ENCODE measurements at regions not wholly inside any gene's neighbourhood (a gene's known extent, or its start where the extent isn't known, plus 50 kb on each side); places are given as distances from the start of the nearest gene placed in this dataset.

- no peak overlapping the region for H3K27ac ChIP-seq (ENCODE audit: low read depth, low read length)
- H3K9me2 ChIP-seq (replicated peaks; ENCODE audit: control insufficient read depth, low read length), result no peaks in the 10 kb centered on the region
- no peak overlapping the region for H3K4me3 ChIP-seq (ENCODE audit: low read length)
- H3K79me2 ChIP-seq (ENCODE audit: control insufficient read depth, low read length), result no peaks in the 10 kb centered on the region
- no peaks in the 10 kb centered on the region for H4K20me1 ChIP-seq (ENCODE audit: control insufficient read depth, insufficient read depth, low read depth, low read length)
- TF ChIP-seq EZH2phosphoT487 (IDR thresholded peaks at IDR 0.05; ENCODE audit: borderline replicate concordance, low read length) (no peak), CTCF (IDR thresholded peaks at IDR 0.05; ENCODE audit: low read depth, low read length, poor library complexity, severe bottlenecking) (no peak)
- H3K4me2 ChIP-seq (ENCODE audit: low read length), result no peak overlapping the region
- H3K36me3 ChIP-seq (ENCODE audit: control insufficient read depth, low read length), result no peaks in the 10 kb centered on the region
- H3K27me3 ChIP-seq (ENCODE audit: control insufficient read depth, low read length), result no peaks in the 10 kb centered on the region
- no peaks in the 10 kb centered on the region for H3K4me1 ChIP-seq (ENCODE audit: control insufficient read depth, low read length)
- no peaks in the 10 kb centered on the region for H3K9me3 ChIP-seq (ENCODE audit: control insufficient read depth, insufficient read depth, low read length)
- H3F3A ChIP-seq (ENCODE audit: control insufficient read depth, insufficient read depth), result no peaks in the 10 kb centered on the region
Measured at GRCh38 chr1:216804111-216804510, 80.9 kb upstream of the ESRRG start.

GRCh38 chr1:216794586-216794985 is 71.4 kb upstream of the ESRRG start:
- Histone ChIP-seq H3K36me3 (ENCODE audit: control insufficient read depth, low read length) (no peaks in the 10 kb centered on the region), H4K20me1 (ENCODE audit: control insufficient read depth, insufficient read depth, low read depth, low read length) (no peaks in the 10 kb centered on the region), H3K4me2 (ENCODE audit: low read length) (no peak overlapping the region), H3K27me3 (ENCODE audit: control insufficient read depth, low read length) (no peaks in the 10 kb centered on the region), H3K79me2 (ENCODE audit: control insufficient read depth, low read length) (no peaks in the 10 kb centered on the region), H3K9me2 (replicated peaks; ENCODE audit: control insufficient read depth, low read length) (no peaks in the 10 kb centered on the region), H3K27ac (ENCODE audit: low read depth, low read length) (no peak overlapping the region), H3K4me1 (ENCODE audit: control insufficient read depth, low read length) (no peaks in the 10 kb centered on the region), H3F3A (ENCODE audit: control insufficient read depth, insufficient read depth) (no peaks in the 10 kb centered on the region), H3K9me3 (ENCODE audit: control insufficient read depth, insufficient read depth, low read length) (no peaks in the 10 kb centered on the region), H3K4me3 (ENCODE audit: low read length) (no peak overlapping the region)
- TF ChIP-seq EZH2phosphoT487 (IDR thresholded peaks at IDR 0.05; ENCODE audit: borderline replicate concordance, low read length) (no peak), CTCF (IDR thresholded peaks at IDR 0.05; ENCODE audit: low read depth, low read length, poor library complexity, severe bottlenecking) (no peak)

GRCh38 chr1:216793973-216794372 is 70.7 kb upstream of the ESRRG start:
- Histone ChIP-seq H3K4me3 (ENCODE audit: low read length) (no peak overlapping the region), H3K9me2 (replicated peaks; ENCODE audit: control insufficient read depth, low read length) (no peaks in the 10 kb centered on the region), H3F3A (ENCODE audit: control insufficient read depth, insufficient read depth) (no peaks in the 10 kb centered on the region), H4K20me1 (ENCODE audit: control insufficient read depth, insufficient read depth, low read depth, low read length) (no peaks in the 10 kb centered on the region), H3K4me2 (ENCODE audit: low read length) (no peak overlapping the region), H3K9me3 (ENCODE audit: control insufficient read depth, insufficient read depth, low read length) (no peaks in the 10 kb centered on the region), H3K79me2 (ENCODE audit: control insufficient read depth, low read length) (no peaks in the 10 kb centered on the region), H3K27ac (ENCODE audit: low read depth, low read length) (no peak overlapping the region), H3K36me3 (ENCODE audit: control insufficient read depth, low read length) (no peaks in the 10 kb centered on the region), H3K27me3 (ENCODE audit: control insufficient read depth, low read length) (no peaks in the 10 kb centered on the region), H3K4me1 (ENCODE audit: control insufficient read depth, low read length) (no peaks in the 10 kb centered on the region)
- no peak for TF ChIP-seq EZH2phosphoT487 (IDR thresholded peaks at IDR 0.05; ENCODE audit: borderline replicate concordance, low read length)
- TF ChIP-seq CTCF (IDR thresholded peaks at IDR 0.05; ENCODE audit: low read depth, low read length, poor library complexity, severe bottlenecking), result no peak

- H3K27ac ChIP-seq (ENCODE audit: low read depth, low read length), result no peak overlapping the region
Measured at GRCh38 chr1:216793303-216793702, 70.1 kb upstream of the ESRRG start.

More at GRCh38 chr1:216793303-216793702, 70.1 kb upstream of the ESRRG start:
- H3F3A ChIP-seq (ENCODE audit: control insufficient read depth, insufficient read depth), result no peaks in the 10 kb centered on the region
- no peaks in the 10 kb centered on the region for H4K20me1 ChIP-seq (ENCODE audit: control insufficient read depth, insufficient read depth, low read depth, low read length)
- no peak for TF ChIP-seq CTCF (IDR thresholded peaks at IDR 0.05; ENCODE audit: low read depth, low read length, poor library complexity, severe bottlenecking)
- H3K4me3 ChIP-seq (ENCODE audit: low read length), result no peak overlapping the region
- no peak overlapping the region for H3K4me2 ChIP-seq (ENCODE audit: low read length)
- no peaks in the 10 kb centered on the region for H3K9me3 ChIP-seq (ENCODE audit: control insufficient read depth, insufficient read depth, low read length)
- H3K79me2 ChIP-seq (ENCODE audit: control insufficient read depth, low read length), result no peaks in the 10 kb centered on the region
- no peaks in the 10 kb centered on the region for H3K27me3 ChIP-seq (ENCODE audit: control insufficient read depth, low read length)
- no peaks in the 10 kb centered on the region for H3K4me1 ChIP-seq (ENCODE audit: control insufficient read depth, low read length)
- no peaks in the 10 kb centered on the region for H3K9me2 ChIP-seq (replicated peaks; ENCODE audit: control insufficient read depth, low read length)
- H3K36me3 ChIP-seq (ENCODE audit: control insufficient read depth, low read length), result no peaks in the 10 kb centered on the region

All from DOHH2 (cell line).